Colonic mucosa (tissue), 4 donors: ENCODE measurements at regions not wholly inside any gene's neighbourhood (a gene's known extent, or its start where the extent isn't known, plus 50 kb on each side); places are given as distances from the start of the nearest gene placed in this dataset.

Experiments
- DNase-seq: peaks from one replicate; pipeline ENCODE4 v3.0.0-alpha.2; 2020
- H3K27ac ChIP-seq: fragments of 200-600 bp; one replicate; pipeline ENCODE4 v1.8.0; 2021
- H3K27me3 ChIP-seq: fragments of 200-600 bp; one replicate; pipeline ENCODE4 v1.8.0; 2021
- H3K36me3 ChIP-seq: fragments of 200-600 bp; one replicate; pipeline ENCODE4 v1.8.0; 2021
- H3K4me1 ChIP-seq: fragments of 200-600 bp; one replicate; pipeline ENCODE4 v1.8.0; 2021; ENCODE audit warnings: mild to moderate bottlenecking
- H3K4me3 ChIP-seq: fragments of 200-600 bp; one replicate; pipeline ENCODE4 v1.8.0; 2021
- H3K9ac ChIP-seq, 2 donors: one replicate each; pipeline ENCODE4 v1.7.0; 2013; ENCODE audit warnings: control low read depth in 2 of 2, low read depth in 2 of 2, low read length in 2 of 2
- H3K9me3 ChIP-seq: fragments of 200-600 bp; one replicate; pipeline ENCODE4 v1.8.0; 2021
- CTCF ChIP-seq: fragments of 200-600 bp; IDR thresholded peaks from one replicate; pipeline ENCODE4 v1.8.0; 2022; ENCODE audit warnings: antibody characterized with exemption, mild to moderate bottlenecking
- intact Hi-C: fragments of 100-400 bp; cut with DNase I; formaldehyde crosslinking; loops from one replicate; pipeline ENCODE4 v1.14.1; 2022
- donor health status: healthy.
- donor health status: DM: no; HTN: no; CAD: no.
- donor health status: DM: no; HTN: no; CAD: no.

GRCh38 chr11:38219636-38220035 is 1621.6 kb upstream of the RAG2 start:
- H3K27ac ChIP-seq, result no peak overlapping the region
- intact Hi-C loops, result no loop called here
- no peak overlapping the region for H3K9ac ChIP-seq
- no peak for DNase-seq
- H3K4me3 ChIP-seq, result no peak overlapping the region
- no peaks in the 10 kb centered on the region for H3K36me3 ChIP-seq
- no peaks in the 10 kb centered on the region for H3K27me3 ChIP-seq
- H3K4me1 ChIP-seq, result no peaks in the 10 kb centered on the region
- H3K9me3 ChIP-seq, result no peaks in the 10 kb centered on the region
- TF ChIP-seq CTCF, result no peak

- no peak for DNase-seq
- H3K27ac ChIP-seq, result no peak overlapping the region
- intact Hi-C loops, result no loop called here
- H3K9ac ChIP-seq, result no peak overlapping the region
- no peaks in the 10 kb centered on the region for H3K9me3 ChIP-seq
- TF ChIP-seq CTCF, result no peak
- no peaks in the 10 kb centered on the region for H3K36me3 ChIP-seq
- no peaks in the 10 kb centered on the region for H3K27me3 ChIP-seq
- H3K4me3 ChIP-seq, result no peak overlapping the region
- H3K4me1 ChIP-seq, result no peaks in the 10 kb centered on the region
These were observed 1610.9 kb upstream of the RAG2 start for GRCh38 chr11:38208951-38209350.

GRCh38 chr11:38206663-38207062 is 1608.6 kb upstream of the RAG2 start:
- no peak overlapping the region for H3K27ac ChIP-seq
- no peaks in the 10 kb centered on the region for H3K4me1 ChIP-seq
- intact Hi-C loops, result no loop called here
- H3K9ac ChIP-seq, result no peak overlapping the region
- TF ChIP-seq CTCF, result no peak
- no peaks in the 10 kb centered on the region for H3K9me3 ChIP-seq
- no peaks in the 10 kb centered on the region for H3K27me3 ChIP-seq
- H3K4me3 ChIP-seq, result no peak overlapping the region
- H3K36me3 ChIP-seq, result no peaks in the 10 kb centered on the region
- no peak for DNase-seq

- no peak for TF ChIP-seq CTCF
These were observed 1593.1 kb upstream of the RAG2 start for GRCh38 chr11:38191101-38191500.

GRCh38 chr11:38182126-38182866 is 1584.3 kb upstream of the RAG2 start:
- no peak for DNase-seq
- no peak for TF ChIP-seq CTCF
- Histone ChIP-seq H3K27me3 (no peaks in the 10 kb centered on the region), H3K36me3 (no peaks in the 10 kb centered on the region), H3K4me1 (no peaks in the 10 kb centered on the region), H3K9ac (no peak overlapping the region), H3K9me3 (no peaks in the 10 kb centered on the region), H3K27ac (no peak overlapping the region), H3K4me3 (no peak overlapping the region)
- intact Hi-C loops, result no loop called here

More at GRCh38 chr11:38191101-38191500, 1593.1 kb upstream of the RAG2 start:
- Histone ChIP-seq H3K27me3 (no peaks in the 10 kb centered on the region), H3K9me3 (no peaks in the 10 kb centered on the region), H3K4me1 (no peaks in the 10 kb centered on the region), H3K9ac (no peak overlapping the region), H3K27ac (no peak overlapping the region), H3K36me3 (no peaks in the 10 kb centered on the region), H3K4me3 (no peak overlapping the region)
- DNase-seq, result no peak
- intact Hi-C loops, result no loop called here
